Liver (tissue), 8 donors: ENCODE measurements at regions not wholly inside any gene's neighbourhood (a gene's known extent, or its start where the extent isn't known, plus 50 kb on each side); places are given as distances from the start of the nearest gene placed in this dataset.

Experiments
- DNase-seq: peaks from one replicate; pipeline ENCODE4 v3.0.0-alpha.2; 2017; ENCODE audit warnings: low spot score
- H3K27ac ChIP-seq, 2 donors: one replicate each; pipeline ENCODE4 v1.7.0; 2013; ENCODE audit warnings: inconsistent platforms in 2 of 2, low read length in 2 of 2, control low read depth in 1 of 2, low read depth in 1 of 2, mild to moderate bottlenecking in 1 of 2
- H3K27me3 ChIP-seq, 4 donors: one replicate each; pipeline versions ENCODE4 v1.6.1 to v1.7.0; 2013; ENCODE audit warnings: low read length in 3 of 4, inconsistent platforms in 1 of 4, mild to moderate bottlenecking in 1 of 4, moderate library complexity in 1 of 4; ENCODE audit not compliant: control insufficient read depth in 4 of 4, insufficient read depth in 4 of 4
- H3K36me3 ChIP-seq, 4 donors: one replicate each; pipeline versions ENCODE4 v1.6.1 to v1.7.0; 2013; ENCODE audit warnings: low read length in 3 of 4, mild to moderate bottlenecking in 3 of 4, low read depth in 1 of 4, moderate library complexity in 1 of 4; ENCODE audit not compliant: control insufficient read depth in 4 of 4, insufficient read depth in 3 of 4
- H3K4me1 ChIP-seq, 4 donors: one replicate each; pipeline versions ENCODE4 v1.6.1 to v1.7.0; 2013; ENCODE audit warnings: low read length in 3 of 4, mild to moderate bottlenecking in 3 of 4, moderate library complexity in 1 of 4; ENCODE audit not compliant: control insufficient read depth in 4 of 4, insufficient read depth in 4 of 4
- H3K4me3 ChIP-seq, 3 donors: one replicate each; pipeline versions ENCODE4 v1.6.1 to v1.7.0; 2013; ENCODE audit warnings: low read length in 3 of 3, control low read depth in 1 of 3, low read depth in 1 of 3, mild to moderate bottlenecking in 1 of 3
- H3K9ac ChIP-seq, 2 donors: one replicate each; pipeline ENCODE4 v1.7.0; 2013; ENCODE audit warnings: low read length in 2 of 2, mild to moderate bottlenecking in 2 of 2, moderate library complexity in 2 of 2, control low read depth in 1 of 2, low read depth in 1 of 2
- H3K9me3 ChIP-seq, 4 donors: one replicate each; pipeline versions ENCODE4 v1.6.1 to v1.7.0; 2013; ENCODE audit warnings: low read length in 3 of 4; ENCODE audit not compliant: control insufficient read depth in 4 of 4
- EGR1 ChIP-seq, 2 donors: IDR thresholded peaks; 2 replicates each; pipeline ENCODE4 v1.6.1; 2016 to 2018; ENCODE audit warnings: antibody characterized with exemption in 2 of 2, low read depth in 2 of 2
- FOXA1 ChIP-seq: IDR thresholded peaks from 2 replicates; pipeline ENCODE4 v1.6.1; 2016; ENCODE audit warnings: antibody characterized with exemption
- FOXA2 ChIP-seq: IDR thresholded peaks from 2 replicates; pipeline ENCODE4 v1.6.1; 2016; ENCODE audit warnings: antibody characterized with exemption
- GABPA ChIP-seq, 2 donors: IDR thresholded peaks in 1 of 2; conservative IDR thresholded peaks in 1 of 2; 2 replicates each; pipeline ENCODE4 v1.6.1; 2016; ENCODE audit warnings: antibody characterized with exemption in 2 of 2, mild to moderate bottlenecking in 1 of 2, moderate library complexity in 1 of 2
- HNF4A ChIP-seq, 2 donors: conservative IDR thresholded peaks; 2 replicates each; pipeline ENCODE4 v1.6.1; 2016; ENCODE audit warnings: antibody characterized with exemption in 2 of 2, mild to moderate bottlenecking in 2 of 2
- HNF4G ChIP-seq: IDR thresholded peaks from 2 replicates; pipeline ENCODE4 v1.6.1; 2016; ENCODE audit warnings: antibody characterized with exemption
- JUND ChIP-seq, 2 donors: IDR thresholded peaks; 2 replicates each; pipeline ENCODE4 v1.6.1; 2016; ENCODE audit warnings: antibody characterized with exemption in 2 of 2
- NR2F2 ChIP-seq: IDR thresholded peaks from 2 replicates; pipeline ENCODE4 v1.6.1; 2016; ENCODE audit warnings: antibody characterized with exemption
- RAD21 ChIP-seq, 2 donors: IDR thresholded peaks; 2 replicates each; pipeline ENCODE4 v1.6.1; 2016; ENCODE audit warnings: antibody characterized with exemption in 2 of 2, mild to moderate bottlenecking in 2 of 2
- RXRA ChIP-seq, 2 donors: IDR thresholded peaks; 2 replicates each; pipeline ENCODE4 v1.6.1; 2017 to 2018; ENCODE audit warnings: antibody characterized with exemption in 2 of 2, mild to moderate bottlenecking in 1 of 2
- SP1 ChIP-seq: IDR thresholded peaks from 2 replicates; pipeline ENCODE4 v1.6.1; 2018; ENCODE audit warnings: antibody characterized with exemption, mild to moderate bottlenecking
- TAF1 ChIP-seq: conservative IDR thresholded peaks from 2 replicates; pipeline ENCODE4 v1.6.1; 2016; ENCODE audit warnings: antibody characterized with exemption, mild to moderate bottlenecking
- YY1 ChIP-seq: IDR thresholded peaks from 2 replicates; pipeline ENCODE4 v1.6.1; 2016; ENCODE audit warnings: antibody characterized with exemption, mild to moderate bottlenecking
- WGBS: extraction: QIAGEN DNeasy Blood & Tissue Kit; methylation state at CpG from one replicate; pipeline ENCODE4 v1.1.7; 2013; 5-methylcytosine and 5-hydroxymethylcytosine counted together
- TF ChIP-seq, protein P1 (sequence below): fragments of 150-350 bp; IDR thresholded peaks from 2 replicates; pipeline ENCODE4 v1.5.1; 2017; ENCODE audit warnings: improper control_type of control experiment, low read depth, low read length; ENCODE audit not compliant: missing input control
- TF ChIP-seq, protein P2 (sequence below): IDR thresholded peaks from 2 replicates; pipeline ENCODE4 v1.6.1; 2016; ENCODE audit warnings: antibody characterized with exemption, mild to moderate bottlenecking
- TF ChIP-seq, protein P3 (sequence below): IDR thresholded peaks from 2 replicates; pipeline ENCODE4 v1.6.1; 2016; ENCODE audit warnings: antibody characterized with exemption
- TF ChIP-seq, protein P4 (sequence below): IDR thresholded peaks from 2 replicates; pipeline ENCODE4 v1.6.1; 2016; ENCODE audit warnings: antibody characterized with exemption
- TF ChIP-seq, protein P5 (sequence below): IDR thresholded peaks from 2 replicates; pipeline ENCODE4 v1.6.1; 2016; ENCODE audit warnings: antibody characterized with exemption
- donor health status: healthy.
- donor health status: healthy.
- donor health status: healthy.
- donor health status: healthy.
- donor health status: healthy.

DNA sequence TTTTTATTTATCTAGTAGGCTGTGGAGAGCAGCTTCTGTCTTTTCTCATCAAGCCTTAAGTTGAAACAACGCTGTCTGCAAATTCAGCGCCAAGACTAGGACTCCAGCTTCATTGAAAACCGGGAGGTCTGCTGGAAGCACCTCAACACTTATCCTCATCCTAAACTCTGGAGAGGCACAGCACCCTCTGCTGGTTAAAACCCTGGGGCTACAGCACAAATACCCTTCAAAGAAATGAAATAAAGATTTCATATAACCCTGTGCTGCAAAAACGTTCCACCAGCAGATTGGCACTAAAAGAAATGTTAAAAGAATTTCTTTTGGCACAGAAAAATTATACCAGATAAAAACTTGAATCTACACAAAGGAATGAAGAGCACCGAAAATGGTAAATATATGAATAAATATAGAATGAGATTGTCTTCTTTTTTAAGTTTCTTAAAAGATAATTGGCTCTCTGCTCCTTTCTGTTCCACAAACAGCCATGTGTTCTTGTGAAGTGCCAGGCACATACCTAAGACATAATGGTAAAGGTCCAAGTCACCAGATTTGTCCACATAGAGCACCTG, 227.7 kb upstream of the SAMSN1 start:
- WGBS, result 38% methylated on average over 5 of the region's 5 CpGs
- Histone ChIP-seq H3K27ac (no peak overlapping the region), H3K36me3 (no peaks in the 10 kb centered on the region), H3K27me3 (no peaks in the 10 kb centered on the region), H3K4me1 (no peaks in the 10 kb centered on the region), H3K9me3 (no peaks in the 10 kb centered on the region), H3K4me3 (no peak overlapping the region), H3K9ac (no peak overlapping the region)
- peak; percentile 60 for DNase-seq
- TF ChIP-seq, protein P1, sequence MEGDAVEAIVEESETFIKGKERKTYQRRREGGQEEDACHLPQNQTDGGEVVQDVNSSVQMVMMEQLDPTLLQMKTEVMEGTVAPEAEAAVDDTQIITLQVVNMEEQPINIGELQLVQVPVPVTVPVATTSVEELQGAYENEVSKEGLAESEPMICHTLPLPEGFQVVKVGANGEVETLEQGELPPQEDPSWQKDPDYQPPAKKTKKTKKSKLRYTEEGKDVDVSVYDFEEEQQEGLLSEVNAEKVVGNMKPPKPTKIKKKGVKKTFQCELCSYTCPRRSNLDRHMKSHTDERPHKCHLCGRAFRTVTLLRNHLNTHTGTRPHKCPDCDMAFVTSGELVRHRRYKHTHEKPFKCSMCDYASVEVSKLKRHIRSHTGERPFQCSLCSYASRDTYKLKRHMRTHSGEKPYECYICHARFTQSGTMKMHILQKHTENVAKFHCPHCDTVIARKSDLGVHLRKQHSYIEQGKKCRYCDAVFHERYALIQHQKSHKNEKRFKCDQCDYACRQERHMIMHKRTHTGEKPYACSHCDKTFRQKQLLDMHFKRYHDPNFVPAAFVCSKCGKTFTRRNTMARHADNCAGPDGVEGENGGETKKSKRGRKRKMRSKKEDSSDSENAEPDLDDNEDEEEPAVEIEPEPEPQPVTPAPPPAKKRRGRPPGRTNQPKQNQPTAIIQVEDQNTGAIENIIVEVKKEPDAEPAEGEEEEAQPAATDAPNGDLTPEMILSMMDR, result peak; percentile 58
- TF ChIP-seq, protein P2, sequence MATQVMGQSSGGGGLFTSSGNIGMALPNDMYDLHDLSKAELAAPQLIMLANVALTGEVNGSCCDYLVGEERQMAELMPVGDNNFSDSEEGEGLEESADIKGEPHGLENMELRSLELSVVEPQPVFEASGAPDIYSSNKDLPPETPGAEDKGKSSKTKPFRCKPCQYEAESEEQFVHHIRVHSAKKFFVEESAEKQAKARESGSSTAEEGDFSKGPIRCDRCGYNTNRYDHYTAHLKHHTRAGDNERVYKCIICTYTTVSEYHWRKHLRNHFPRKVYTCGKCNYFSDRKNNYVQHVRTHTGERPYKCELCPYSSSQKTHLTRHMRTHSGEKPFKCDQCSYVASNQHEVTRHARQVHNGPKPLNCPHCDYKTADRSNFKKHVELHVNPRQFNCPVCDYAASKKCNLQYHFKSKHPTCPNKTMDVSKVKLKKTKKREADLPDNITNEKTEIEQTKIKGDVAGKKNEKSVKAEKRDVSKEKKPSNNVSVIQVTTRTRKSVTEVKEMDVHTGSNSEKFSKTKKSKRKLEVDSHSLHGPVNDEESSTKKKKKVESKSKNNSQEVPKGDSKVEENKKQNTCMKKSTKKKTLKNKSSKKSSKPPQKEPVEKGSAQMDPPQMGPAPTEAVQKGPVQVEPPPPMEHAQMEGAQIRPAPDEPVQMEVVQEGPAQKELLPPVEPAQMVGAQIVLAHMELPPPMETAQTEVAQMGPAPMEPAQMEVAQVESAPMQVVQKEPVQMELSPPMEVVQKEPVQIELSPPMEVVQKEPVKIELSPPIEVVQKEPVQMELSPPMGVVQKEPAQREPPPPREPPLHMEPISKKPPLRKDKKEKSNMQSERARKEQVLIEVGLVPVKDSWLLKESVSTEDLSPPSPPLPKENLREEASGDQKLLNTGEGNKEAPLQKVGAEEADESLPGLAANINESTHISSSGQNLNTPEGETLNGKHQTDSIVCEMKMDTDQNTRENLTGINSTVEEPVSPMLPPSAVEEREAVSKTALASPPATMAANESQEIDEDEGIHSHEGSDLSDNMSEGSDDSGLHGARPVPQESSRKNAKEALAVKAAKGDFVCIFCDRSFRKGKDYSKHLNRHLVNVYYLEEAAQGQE, result no peak
- TF ChIP-seq RAD21 (IDR thresholded peaks at IDR 0.05), result peak; percentile 69 to 80

DNA sequence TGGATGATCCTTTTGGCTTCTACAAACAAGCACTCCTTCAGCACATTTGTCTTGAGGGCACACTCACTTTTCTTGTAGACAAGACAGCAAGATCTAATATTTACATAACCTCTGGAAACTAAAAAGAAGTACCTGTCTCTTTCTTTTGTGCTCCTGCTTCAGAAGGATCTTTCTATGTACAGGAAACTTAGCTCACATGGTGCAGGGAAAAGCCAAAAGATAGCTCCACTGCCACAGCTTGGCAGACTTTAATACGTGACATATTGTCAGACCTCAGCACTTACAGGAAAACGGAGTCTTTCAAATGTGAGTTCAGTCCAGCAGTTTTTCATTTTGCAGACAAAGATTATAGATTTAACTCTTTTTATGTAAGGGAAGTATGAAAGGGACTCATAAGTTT, 225.5 kb upstream of the SAMSN1 start:
- H3K9ac ChIP-seq, result no peak overlapping the region
- TF ChIP-seq NR2F2 (no peak), JUND (IDR thresholded peaks at IDR 0.05) (no peak), EGR1 (IDR thresholded peaks at IDR 0.05; ENCODE audit: low read depth in 2 of 2) (no peak), SP1 (no peak), RAD21 (IDR thresholded peaks at IDR 0.05) (no peak), RXRA (IDR thresholded peaks at IDR 0.05) (no peak), HNF4G (no peak), GABPA (IDR thresholded peaks at IDR 0.05 in 1 of 2, conservative IDR thresholded peaks at IDR 0.05 in 1 of 2) (no peak), TAF1 (no peak), FOXA2 (no peak), HNF4A (conservative IDR thresholded peaks at IDR 0.05) (no peak), YY1 (no peak), FOXA1 (no peak)
- TF ChIP-seq, protein P3, sequence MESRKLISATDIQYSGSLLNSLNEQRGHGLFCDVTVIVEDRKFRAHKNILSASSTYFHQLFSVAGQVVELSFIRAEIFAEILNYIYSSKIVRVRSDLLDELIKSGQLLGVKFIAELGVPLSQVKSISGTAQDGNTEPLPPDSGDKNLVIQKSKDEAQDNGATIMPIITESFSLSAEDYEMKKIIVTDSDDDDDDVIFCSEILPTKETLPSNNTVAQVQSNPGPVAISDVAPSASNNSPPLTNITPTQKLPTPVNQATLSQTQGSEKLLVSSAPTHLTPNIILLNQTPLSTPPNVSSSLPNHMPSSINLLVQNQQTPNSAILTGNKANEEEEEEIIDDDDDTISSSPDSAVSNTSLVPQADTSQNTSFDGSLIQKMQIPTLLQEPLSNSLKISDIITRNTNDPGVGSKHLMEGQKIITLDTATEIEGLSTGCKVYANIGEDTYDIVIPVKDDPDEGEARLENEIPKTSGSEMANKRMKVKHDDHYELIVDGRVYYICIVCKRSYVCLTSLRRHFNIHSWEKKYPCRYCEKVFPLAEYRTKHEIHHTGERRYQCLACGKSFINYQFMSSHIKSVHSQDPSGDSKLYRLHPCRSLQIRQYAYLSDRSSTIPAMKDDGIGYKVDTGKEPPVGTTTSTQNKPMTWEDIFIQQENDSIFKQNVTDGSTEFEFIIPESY, result no peak
- TF ChIP-seq, protein P2, result no peak
- TF ChIP-seq, protein P4, sequence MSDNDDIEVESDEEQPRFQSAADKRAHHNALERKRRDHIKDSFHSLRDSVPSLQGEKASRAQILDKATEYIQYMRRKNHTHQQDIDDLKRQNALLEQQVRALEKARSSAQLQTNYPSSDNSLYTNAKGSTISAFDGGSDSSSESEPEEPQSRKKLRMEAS, result no peak
- TF ChIP-seq, protein P5, sequence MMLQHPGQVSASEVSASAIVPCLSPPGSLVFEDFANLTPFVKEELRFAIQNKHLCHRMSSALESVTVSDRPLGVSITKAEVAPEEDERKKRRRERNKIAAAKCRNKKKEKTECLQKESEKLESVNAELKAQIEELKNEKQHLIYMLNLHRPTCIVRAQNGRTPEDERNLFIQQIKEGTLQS, result no peak
- TF ChIP-seq, protein P1, result no peak
- WGBS, result 75% methylated on average over 2 of the region's 2 CpGs
- H3K27ac ChIP-seq, result no peak overlapping the region
- H3K27me3 ChIP-seq, result no peaks in the 10 kb centered on the region
- no peaks in the 10 kb centered on the region for H3K9me3 ChIP-seq
- no peak overlapping the region for H3K4me3 ChIP-seq
- no peaks in the 10 kb centered on the region for H3K4me1 ChIP-seq
- DNase-seq, result no peak
- no peaks in the 10 kb centered on the region for H3K36me3 ChIP-seq
